ENCODE measurements at regions not wholly inside any gene's neighbourhood (a gene's known extent, or its start where the extent isn't known, plus 50 kb on each side); places are given as distances from the start of the nearest gene placed in this dataset.

GRCh38 chr10:130747356-130747755 is 564.2 kb downstream of the TCERG1L start:
- in situ Hi-C loops (cut with MboI; ENCODE audit: low sequenced_read_pairs) = no loop called here
- CTCF ChIA-PET = no interaction called here

More at GRCh38 chr10:130747356-130747755, 564.2 kb downstream of the TCERG1L start:
- Histone ChIP-seq H4K91ac (ENCODE audit: insufficient read depth, low read depth, low read length) (no peak overlapping the region), H3K9me1 (ENCODE audit: insufficient read depth, low read length) (no peaks in the 10 kb centered on the region), H3K9ac (ENCODE audit: low read depth, low read length) (no peak overlapping the region), H2AFZ (replicated peaks; ENCODE audit: low read length, poor library complexity) (no peak overlapping the region), H3K79me1 (ENCODE audit: low read depth in 1 of 2, low read length in 2 of 2) (no peaks in the 10 kb centered on the region), H4K5ac (ENCODE audit: low read depth, low read length) (no peak overlapping the region), H3K36me3 (ENCODE audit: control insufficient read depth, insufficient read depth, low read length) (no peaks in the 10 kb centered on the region), H2AK5ac (ENCODE audit: low read depth, low read length) (no peak overlapping the region), H3K9me3 (ENCODE audit: control insufficient read depth, insufficient read depth, low read length) (peaks cover 53% of the 10 kb centered on the region), H3K23ac (ENCODE audit: low read depth, low read length) (no peak overlapping the region), H3K14ac (replicated peaks; ENCODE audit: low read depth, low read length) (no peak overlapping the region), H2BK5ac (ENCODE audit: low read depth, low read length, poor library complexity, severe bottlenecking) (no peak overlapping the region), H3K56ac (ENCODE audit: extremely low read depth, insufficient read depth, low read length) (no peak overlapping the region), H2AK9ac (replicated peaks; ENCODE audit: low read depth, low read length, poor library complexity) (no peak overlapping the region), H2BK15ac (ENCODE audit: low read depth, low read length) (no peak overlapping the region), H2BK20ac (ENCODE audit: low read depth, low read length) (no peak overlapping the region), H4K8ac (ENCODE audit: low read depth in 2 of 2, low read length in 2 of 2) (no peak overlapping the region), H3K4me2 (ENCODE audit: low read depth, low read length) (no peak overlapping the region), H3K27ac (ENCODE audit: insufficient read depth, low read length) (no peak overlapping the region), H3K4me1 (ENCODE audit: control insufficient read depth, insufficient read depth, low read length) (no peaks in the 10 kb centered on the region), H3K4me3 (ENCODE audit: insufficient read depth, low read depth, low read length) (no peak overlapping the region), H3K18ac (ENCODE audit: low read depth, low read length) (no peak overlapping the region), H4K20me1 (ENCODE audit: insufficient read depth, low read length) (no peaks in the 10 kb centered on the region), H3K27me3 (ENCODE audit: control insufficient read depth, insufficient read depth, low read length) (no peaks in the 10 kb centered on the region), H2BK120ac (ENCODE audit: low read depth, low read length) (no peak overlapping the region), H3K4ac (ENCODE audit: low read depth, low read length) (no peak overlapping the region)
- intact Hi-C loops (cut with micrococcal nuclease) = no loop called here
- no peak for DNase-seq
- WGBS, 2 experiments (ENCODE audit: extremely low coverage in 2 of 2, insufficient read length in 1 of 2) = 42% methylated on average over 7 of the region's 11 CpGs; no CpG with 5 or more reads in 1 of the 2 experiments
- TF ChIP-seq SMC3 (IDR thresholded peaks at IDR 0.05; ENCODE audit: low read depth, low read length) (no peak), RFX5 (IDR thresholded peaks at IDR 0.05; ENCODE audit: low read depth, low read length) (no peak), RCOR1 (IDR thresholded peaks at IDR 0.05; ENCODE audit: insufficient replicate concordance, low read length) (no peak), RAD21 (IDR thresholded peaks at IDR 0.05; ENCODE audit: low read length) (no peak), FOS (IDR thresholded peaks at IDR 0.05; ENCODE audit: low read depth, low read length) (no peak), CHD1 (IDR thresholded peaks at IDR 0.05; ENCODE audit: low read depth, low read length) (no peak), MAZ (IDR thresholded peaks at IDR 0.05; ENCODE audit: borderline replicate concordance, low read depth, low read length) (no peak), ELK1 (IDR thresholded peaks at IDR 0.05; ENCODE audit: borderline replicate concordance, low read depth, low read length) (no peak), MXI1 (IDR thresholded peaks at IDR 0.05; ENCODE audit: borderline replicate concordance, low read depth, low read length) (no peak), USF2 (IDR thresholded peaks at IDR 0.05; ENCODE audit: low read depth, low read length) (no peak), MAFK (IDR thresholded peaks at IDR 0.05; ENCODE audit: low read depth, low read length) (no peak)
- no peak for ATAC-seq (ENCODE audit: low read depth)
- no TSS peak for BruUV-seq (replicated peaks)
- dilution Hi-C loops (cut with HindIII; ENCODE audit: low sequenced_read_pairs, unreplicated experiment) = no loop called here
- POLR2A ChIA-PET (ENCODE audit: unreplicated experiment) = no interaction called here
